Spleen (tissue), 7 donors: ENCODE measurements at regions not wholly inside any gene's neighbourhood (a gene's known extent, or its start where the extent isn't known, plus 50 kb on each side); places are given as distances from the start of the nearest gene placed in this dataset.

Experiments used
- CTCF ChIP-seq, 11 experiments: fragments of 200-600 bp in 7 of 11; fragments of 450-650 bp in 4 of 11; sonication (generic) in 4 of 11; IDR thresholded peaks in 8 of 11; conservative IDR thresholded peaks in 3 of 11; 1 replicate in 7 of 11; 2 replicates in 4 of 11; pipeline versions ENCODE4 v1.4.0 to v1.8.0; 2016 to 2021; ENCODE audit warnings: antibody characterized with exemption in 11 of 11, inconsistent platforms in 4 of 11, mild to moderate bottlenecking in 1 of 11
- POLR2A ChIP-seq, 3 donors: fragments of 450-650 bp; IDR thresholded peaks; one replicate each; pipeline ENCODE4 v1.5.1; 2017; ENCODE audit warnings: antibody characterized with exemption in 3 of 3, mild to moderate bottlenecking in 1 of 3
- POLR2AphosphoS5 ChIP-seq, 3 donors: sonication (generic); formaldehyde crosslinking; IDR thresholded peaks; one replicate each; pipeline ENCODE4 v1.5.1; 2017; ENCODE audit warnings: antibody characterized with exemption in 3 of 3
- donor health status: DM: no; HTN: no; CAD: no; lungs with moderate emphysema.
- donor health status: DM: no; HTN: no; CAD: no.
- donor health status: DM: no; HTN: no; CAD: no.

GRCh38 chrX:4936315-4936714 is 1222.9 kb upstream of the PRKX start:
- TF ChIP-seq CTCF (IDR thresholded peaks at IDR 0.05 in 8 of 11, conservative IDR thresholded peaks at IDR 0.05 in 3 of 11) = no peak
- no peak for TF ChIP-seq POLR2A (IDR thresholded peaks at IDR 0.05)
- TF ChIP-seq POLR2AphosphoS5 (IDR thresholded peaks at IDR 0.05) = no peak
